GM18498 (cell line): ENCODE measurements at regions not wholly inside any gene's neighbourhood (a gene's known extent, or its start where the extent isn't known, plus 50 kb on each side); places are given as distances from the start of the nearest gene placed in this dataset.
"Not testable (repeated sequence)": the region's sequence is repeated elsewhere in the genome, so short reads cannot be mapped to it uniquely, and the experiment has no call there.

Experiments used
- ATAC-seq: cut with Tn5 transposase; IDR thresholded peaks from one replicate; pipeline ENCODE4 v1.9.1; 2021; ENCODE audit warnings: mild to moderate bottlenecking, moderate library complexity; ENCODE audit not compliant: unreplicated experiment

GRCh38 chr5:39775086-39775796 lies 350.5 kb upstream of the DAB2 start:
- no peak for ATAC-seq

GRCh38 chr5:39774605-39775004 lies 349.8 kb upstream of the DAB2 start:
- ATAC-seq = no peak

- no peak for ATAC-seq
Measured at GRCh38 chr5:39772307-39772706, 347.5 kb upstream of the DAB2 start.

- ATAC-seq = no peak
Measured at GRCh38 chr5:39767916-39768315, 343.1 kb upstream of the DAB2 start.

GRCh38 chr5:39765366-39765765 lies 340.6 kb upstream of the DAB2 start:
- ATAC-seq = no peak

- no peak for ATAC-seq
Measured at GRCh38 chr5:39762761-39763160, 338.0 kb upstream of the DAB2 start.

GRCh38 chr5:39761199-39761950 lies 336.6 kb upstream of the DAB2 start:
- ATAC-seq = no peak

- no peak for ATAC-seq
Measured at GRCh38 chr5:39760385-39761198, 335.8 kb upstream of the DAB2 start.

- no peak for ATAC-seq
Measured at GRCh38 chr5:39759701-39760100, 334.9 kb upstream of the DAB2 start.

GRCh38 chr5:39758426-39758825 lies 333.6 kb upstream of the DAB2 start:
- ATAC-seq = no peak

- no peak for ATAC-seq
Measured at GRCh38 chr5:39757131-39757530, 332.4 kb upstream of the DAB2 start.

GRCh38 chr5:39755986-39756385 lies 331.2 kb upstream of the DAB2 start:
- ATAC-seq = no peak

- ATAC-seq = no peak
Measured at GRCh38 chr5:39755452-39755851, 330.7 kb upstream of the DAB2 start.

GRCh38 chr5:39753747-39754146 lies 329.0 kb upstream of the DAB2 start:
- not testable (repeated sequence) for ATAC-seq

GRCh38 chr5:39750661-39751060 lies 325.9 kb upstream of the DAB2 start:
- no peak for ATAC-seq

GRCh38 chr5:39742916-39743315 lies 318.1 kb upstream of the DAB2 start:
- no peak for ATAC-seq

- ATAC-seq = no peak
Measured at GRCh38 chr5:39740404-39740803, 315.6 kb upstream of the DAB2 start.

- no peak for ATAC-seq
Measured at GRCh38 chr5:39732166-39732565, 307.4 kb upstream of the DAB2 start.

- no peak for ATAC-seq
Measured at GRCh38 chr5:39730699-39731098, 305.9 kb upstream of the DAB2 start.

- ATAC-seq = no peak
Measured at GRCh38 chr5:39730006-39730405, 305.2 kb upstream of the DAB2 start.

- no peak for ATAC-seq
Measured at GRCh38 chr5:39726467-39726866, 301.7 kb upstream of the DAB2 start.

- ATAC-seq = no peak
Measured at GRCh38 chr5:39721394-39721793, 296.6 kb upstream of the DAB2 start.
